Left lung (tissue), 4 donors: ENCODE measurements at regions not wholly inside any gene's neighbourhood (a gene's known extent, or its start where the extent isn't known, plus 50 kb on each side); places are given as distances from the start of the nearest gene placed in this dataset.

Experiments
- ATAC-seq: fragments of 200-7000 bp; cut with Tn5 transposase; one replicate; pipeline ENCODE4 v1.9.1; 2020; ENCODE audit warnings: moderate library complexity
- DNase-seq, 4 donors: peaks; one replicate each; pipeline ENCODE4 v3.0.0-alpha.2; 2013 to 2020
- H3K27ac ChIP-seq, 2 donors: fragments of 200-600 bp; sonication (generic) in 1 of 2; one replicate each; pipeline versions ENCODE4 v1.5.0 to v1.8.0; 2020 to 2021
- H3K27me3 ChIP-seq, 2 donors: fragments of 200-600 bp; sonication (generic) in 1 of 2; one replicate each; pipeline versions ENCODE4 v1.5.0 to v1.8.0; 2020 to 2021
- H3K36me3 ChIP-seq, 2 donors: fragments of 200-600 bp; sonication (generic) in 1 of 2; one replicate each; pipeline versions ENCODE4 v1.5.0 to v1.8.0; 2020 to 2021
- H3K4me1 ChIP-seq, 2 donors: fragments of 200-600 bp; one replicate each; pipeline ENCODE4 v1.8.0; 2021
- H3K4me3 ChIP-seq, 2 donors: fragments of 200-600 bp; sonication (generic) in 1 of 2; one replicate each; pipeline versions ENCODE4 v1.5.0 to v1.8.0; 2020 to 2021; ENCODE audit warnings: mild to moderate bottlenecking in 1 of 2
- H3K9me3 ChIP-seq, 2 donors: fragments of 200-600 bp; sonication (generic) in 1 of 2; one replicate each; pipeline versions ENCODE4 v1.5.0 to v1.8.0; 2020 to 2021
- intact Hi-C, 2 donors: fragments of 100-400 bp; cut with DNase I; formaldehyde crosslinking; loops; one replicate each; pipeline versions ENCODE4 v1.11.2 to v1.14.2; 2022
- TF ChIP-seq, protein P1 (sequence below), 2 donors: fragments of 200-600 bp; sonication (generic) in 1 of 2; IDR thresholded peaks; one replicate each; pipeline versions ENCODE4 v1.5.0 to v1.8.0; 2021; ENCODE audit warnings: antibody characterized with exemption in 2 of 2
- donor health status: DM: no; HTN: yes; CAD: no.
- donor health status: DM: no; HTN: no; CAD: no.

DNA sequence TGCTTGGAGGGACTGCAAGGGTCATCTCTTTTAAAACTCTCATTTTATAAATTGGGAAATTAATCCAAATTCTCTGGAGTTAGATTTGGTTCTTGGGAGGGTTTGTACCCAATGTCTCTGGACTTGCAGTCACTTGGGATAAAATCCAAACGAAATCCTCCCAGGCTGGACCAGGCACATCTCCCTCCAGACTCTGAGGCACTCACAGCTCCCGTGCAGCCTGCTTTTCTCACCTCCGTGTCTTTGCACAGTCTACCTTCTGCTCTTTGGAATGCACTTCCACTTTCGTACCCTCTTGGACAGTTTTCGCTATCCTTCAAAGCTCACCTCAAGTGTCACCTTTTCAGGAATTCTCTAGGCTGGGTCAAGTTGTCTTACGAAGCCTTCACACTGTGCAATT lies 166.3 kb downstream of the MYCN start:
- DNase-seq: no peak
- intact Hi-C loops: no loop called here
- H3K27ac ChIP-seq: no peak overlapping the region
- no peaks in the 10 kb centered on the region for H3K36me3 ChIP-seq
- no peaks in the 10 kb centered on the region for H3K9me3 ChIP-seq
- TF ChIP-seq, protein P1, sequence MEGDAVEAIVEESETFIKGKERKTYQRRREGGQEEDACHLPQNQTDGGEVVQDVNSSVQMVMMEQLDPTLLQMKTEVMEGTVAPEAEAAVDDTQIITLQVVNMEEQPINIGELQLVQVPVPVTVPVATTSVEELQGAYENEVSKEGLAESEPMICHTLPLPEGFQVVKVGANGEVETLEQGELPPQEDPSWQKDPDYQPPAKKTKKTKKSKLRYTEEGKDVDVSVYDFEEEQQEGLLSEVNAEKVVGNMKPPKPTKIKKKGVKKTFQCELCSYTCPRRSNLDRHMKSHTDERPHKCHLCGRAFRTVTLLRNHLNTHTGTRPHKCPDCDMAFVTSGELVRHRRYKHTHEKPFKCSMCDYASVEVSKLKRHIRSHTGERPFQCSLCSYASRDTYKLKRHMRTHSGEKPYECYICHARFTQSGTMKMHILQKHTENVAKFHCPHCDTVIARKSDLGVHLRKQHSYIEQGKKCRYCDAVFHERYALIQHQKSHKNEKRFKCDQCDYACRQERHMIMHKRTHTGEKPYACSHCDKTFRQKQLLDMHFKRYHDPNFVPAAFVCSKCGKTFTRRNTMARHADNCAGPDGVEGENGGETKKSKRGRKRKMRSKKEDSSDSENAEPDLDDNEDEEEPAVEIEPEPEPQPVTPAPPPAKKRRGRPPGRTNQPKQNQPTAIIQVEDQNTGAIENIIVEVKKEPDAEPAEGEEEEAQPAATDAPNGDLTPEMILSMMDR (IDR thresholded peaks at IDR 0.05): no peak
- ATAC-seq: no peak
- H3K4me3 ChIP-seq: no peak overlapping the region
- peaks cover 0 to 7% of the 10 kb centered on the region in 2 donors for H3K27me3 ChIP-seq
- no peaks in the 10 kb centered on the region for H3K4me1 ChIP-seq

DNA sequence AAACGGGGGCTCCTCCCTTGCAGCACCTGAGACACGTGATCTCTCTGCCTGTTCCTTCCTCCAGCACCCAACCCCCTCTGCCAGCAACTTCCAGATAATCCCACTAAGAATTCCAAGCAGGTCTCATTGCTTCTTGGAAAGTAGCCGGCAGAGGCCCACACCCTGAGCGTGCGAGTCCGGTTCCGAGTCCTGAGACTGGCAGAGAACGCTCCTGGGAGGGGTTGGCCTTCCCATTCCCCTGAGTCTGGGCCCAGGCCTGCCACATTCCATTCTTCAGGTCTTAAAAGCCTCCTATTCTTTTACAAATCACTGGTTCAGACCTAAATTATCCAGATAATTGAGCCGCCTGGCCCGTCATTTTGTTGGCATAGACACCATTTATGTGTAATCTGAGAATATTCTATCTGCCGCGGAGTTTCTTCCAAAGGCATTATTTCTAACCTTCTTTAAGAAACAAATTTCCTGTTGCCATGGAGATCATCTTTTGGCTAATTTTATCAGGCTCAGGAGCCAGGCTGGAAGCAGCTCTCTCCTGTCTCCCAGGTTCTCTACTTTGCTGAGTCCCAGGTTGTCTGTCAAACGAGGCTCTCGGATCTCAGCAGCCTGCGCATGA lies 165.4 kb downstream of the MYCN start:
- no peak for ATAC-seq
- TF ChIP-seq, protein P1 (IDR thresholded peaks at IDR 0.05): no peak
- no peaks in the 10 kb centered on the region for H3K4me1 ChIP-seq
- no peaks in the 10 kb centered on the region for H3K9me3 ChIP-seq
- peaks cover 0 to 7% of the 10 kb centered on the region in 2 donors for H3K27me3 ChIP-seq
- no peak overlapping the region for H3K27ac ChIP-seq
- intact Hi-C loops: no loop called here
- H3K4me3 ChIP-seq: no peak overlapping the region
- H3K36me3 ChIP-seq: no peaks in the 10 kb centered on the region
- DNase-seq: peak in 1 of 4 donors; percentile 7

DNA sequence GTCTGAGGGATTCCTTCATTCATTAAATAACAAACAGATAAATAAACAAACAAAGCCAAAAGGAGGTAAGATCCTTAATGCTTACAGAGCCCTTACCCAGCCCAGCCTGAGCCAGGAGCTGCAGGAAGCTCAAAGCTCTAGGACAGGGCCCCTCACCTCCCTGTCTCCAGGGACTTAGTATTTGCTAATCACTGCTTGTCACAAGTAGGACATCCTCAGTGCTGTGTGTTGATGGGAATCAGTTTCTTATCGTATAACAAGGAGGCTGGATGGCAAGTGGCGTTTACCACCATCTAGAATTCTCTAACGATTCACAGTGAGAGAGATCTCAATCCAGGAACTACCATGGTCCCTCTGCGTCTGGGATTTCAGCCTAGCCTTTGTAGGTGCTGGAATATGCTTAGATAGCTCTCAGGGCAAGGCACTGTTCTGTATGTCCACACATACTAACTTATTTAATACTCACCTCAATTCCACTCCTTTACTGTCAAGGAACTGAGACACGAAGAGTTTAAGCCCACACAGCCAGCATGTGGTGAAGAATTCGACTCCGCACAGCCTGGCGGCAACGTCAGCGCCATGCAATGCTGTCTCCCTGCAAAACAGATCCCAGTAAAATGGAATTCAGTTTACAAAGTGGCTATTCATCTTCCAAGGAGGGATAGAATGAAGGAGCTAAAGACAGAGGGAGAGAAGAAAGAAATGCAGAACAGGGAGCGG lies 164.8 kb downstream of the MYCN start:
- Histone ChIP-seq H3K4me3 (no peak overlapping the region), H3K4me1 (no peaks in the 10 kb centered on the region), H3K36me3 (no peaks in the 10 kb centered on the region), H3K9me3 (no peaks in the 10 kb centered on the region), H3K27ac (no peak overlapping the region), H3K27me3 (peaks cover 0 to 7% of the 10 kb centered on the region in 2 donors)
- intact Hi-C loops: no loop called here
- ATAC-seq: no peak
- TF ChIP-seq, protein P1 (IDR thresholded peaks at IDR 0.05): no peak
- no peak for DNase-seq

DNA sequence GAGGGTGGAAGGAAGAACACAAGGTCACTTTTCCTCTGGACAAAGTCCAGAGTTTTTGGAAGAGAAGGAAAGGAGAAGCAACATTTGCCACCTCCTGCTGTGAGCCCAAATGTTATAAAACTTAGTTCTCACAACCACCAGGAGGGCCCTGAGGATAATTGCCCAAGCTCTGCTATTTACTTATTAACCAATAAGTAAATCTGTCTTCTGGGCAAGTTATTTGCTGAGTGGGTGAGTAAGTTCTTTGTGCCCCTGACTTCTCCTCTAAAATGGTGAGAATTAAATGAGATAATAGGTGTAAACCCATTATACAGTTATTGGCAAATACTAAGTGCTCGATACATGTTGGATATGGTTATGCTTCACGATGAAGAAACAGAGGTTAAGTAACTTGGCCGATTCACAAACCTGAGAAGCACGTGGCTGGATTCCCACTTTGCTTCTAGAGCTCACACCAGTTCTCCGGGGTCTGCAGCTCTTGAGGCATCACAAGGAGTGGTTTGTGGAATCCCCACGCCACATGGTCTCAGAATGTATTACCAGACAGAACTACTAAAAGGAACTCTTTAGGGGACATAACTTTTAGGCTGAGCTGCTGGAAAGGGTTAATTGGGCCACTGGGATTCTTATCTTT lies 164.1 kb downstream of the MYCN start:
- Histone ChIP-seq H3K36me3 (no peaks in the 10 kb centered on the region), H3K27ac (no peak overlapping the region), H3K27me3 (peaks cover 0 to 7% of the 10 kb centered on the region in 2 donors), H3K4me3 (no peak overlapping the region), H3K4me1 (no peaks in the 10 kb centered on the region), H3K9me3 (no peaks in the 10 kb centered on the region)
- TF ChIP-seq, protein P1 (IDR thresholded peaks at IDR 0.05): no peak
- ATAC-seq (no peak), DNase-seq (no peak)
- intact Hi-C loops: no loop called here

DNA sequence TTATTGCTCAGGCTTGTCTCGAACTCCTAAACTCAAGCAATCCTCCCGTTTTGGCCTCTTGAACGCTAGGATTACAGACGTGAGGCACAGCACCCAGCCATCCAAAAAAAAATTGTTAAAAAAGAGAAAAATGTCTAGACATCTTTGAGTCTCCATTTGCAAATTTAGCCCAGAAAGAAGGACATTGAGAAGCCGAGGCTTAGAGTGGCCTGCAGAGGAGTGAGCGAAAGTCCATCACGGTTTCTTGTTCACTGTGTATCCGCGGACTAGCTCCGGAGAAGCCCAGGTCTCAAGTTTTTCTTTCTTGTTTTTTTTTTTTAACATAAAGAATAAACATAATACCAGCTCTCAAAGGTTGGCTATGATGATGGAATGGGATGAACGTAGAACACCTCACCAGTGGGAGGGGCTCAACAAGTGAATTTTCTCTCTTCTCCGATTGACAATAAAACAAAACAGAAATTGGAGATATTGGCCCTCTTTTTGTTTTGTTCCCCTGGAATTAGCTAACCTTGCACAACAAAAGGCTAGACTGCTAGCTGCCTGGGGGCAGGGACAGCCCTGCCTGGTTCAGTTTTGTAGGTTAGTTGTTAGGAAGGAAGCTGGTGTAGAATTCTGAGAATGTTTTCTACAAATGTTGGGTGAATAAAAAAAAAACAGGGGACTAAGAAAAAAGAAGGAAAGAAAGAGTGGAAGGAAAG lies 163.4 kb downstream of the MYCN start:
- intact Hi-C loops: no loop called here
- Histone ChIP-seq H3K9me3 (no peaks in the 10 kb centered on the region), H3K27me3 (peaks cover 0 to 7% of the 10 kb centered on the region in 2 donors), H3K36me3 (no peaks in the 10 kb centered on the region), H3K4me1 (no peaks in the 10 kb centered on the region), H3K4me3 (no peak overlapping the region), H3K27ac (no peak overlapping the region)
- TF ChIP-seq, protein P1 (IDR thresholded peaks at IDR 0.05): no peak
- ATAC-seq (no peak), DNase-seq (no peak)
